GM20000 (cell line): ENCODE measurements at regions not wholly inside any gene's neighbourhood (a gene's known extent, or its start where the extent isn't known, plus 50 kb on each side); places are given as distances from the start of the nearest gene placed in this dataset.

Source experiments
- DNase-seq: peaks from one replicate; pipeline ENCODE4 v3.0.0; 2012; ENCODE audit warnings: low spot score
- TF ChIP-seq, protein P1 (sequence below): IDR thresholded peaks from 2 replicates; pipeline ENCODE4 v1.5.1; 2012; ENCODE audit warnings: mild to moderate bottlenecking, control low read depth; ENCODE audit errors: extremely low read depth, missing control alignments

DNA sequence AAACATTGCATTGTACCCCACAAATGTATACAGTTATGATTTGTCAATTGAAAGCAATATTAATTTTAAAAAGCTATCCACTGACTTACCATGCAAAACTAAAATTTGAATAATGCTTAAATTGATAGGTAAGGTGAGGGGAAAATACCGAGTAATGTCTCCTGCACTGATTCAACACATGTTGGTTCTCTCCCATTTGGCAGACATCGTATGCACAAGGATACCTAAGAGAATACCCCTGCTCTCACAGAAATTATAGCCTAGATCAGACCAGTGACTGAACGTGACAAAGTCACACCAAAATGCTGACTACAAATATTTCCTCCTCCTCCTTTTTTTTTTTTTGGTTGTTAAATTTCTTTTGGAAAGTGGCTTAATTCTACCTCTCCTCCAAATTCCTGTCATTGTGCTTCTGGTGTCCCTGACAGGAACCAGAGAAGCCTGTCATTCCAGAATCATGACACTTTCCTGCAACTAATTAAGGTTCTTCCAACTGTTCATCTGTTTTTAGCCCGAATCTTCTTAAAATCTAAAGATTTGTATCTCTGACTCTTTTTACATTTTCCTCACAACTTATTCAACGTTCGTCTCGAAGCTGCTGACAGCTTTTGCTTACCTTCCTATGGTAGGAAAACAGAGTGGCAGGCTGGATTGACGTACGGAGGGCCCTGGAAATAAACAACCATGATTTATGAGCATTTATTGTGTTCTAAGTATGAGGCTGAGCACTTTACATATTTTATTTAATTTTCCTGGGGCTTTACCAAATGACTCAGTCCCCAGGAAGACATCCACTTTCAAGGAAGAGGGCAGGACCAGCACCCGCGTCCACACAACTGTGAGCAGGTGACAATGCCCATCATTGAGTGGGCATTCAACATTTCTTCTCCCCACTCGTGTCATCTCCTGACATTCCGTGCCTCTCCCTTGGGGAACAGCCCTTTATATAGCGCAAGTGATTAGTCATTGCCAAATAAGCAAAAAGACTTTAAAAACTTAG is 57.9 kb upstream of the KCNE2 start:
- TF ChIP-seq, protein P1, sequence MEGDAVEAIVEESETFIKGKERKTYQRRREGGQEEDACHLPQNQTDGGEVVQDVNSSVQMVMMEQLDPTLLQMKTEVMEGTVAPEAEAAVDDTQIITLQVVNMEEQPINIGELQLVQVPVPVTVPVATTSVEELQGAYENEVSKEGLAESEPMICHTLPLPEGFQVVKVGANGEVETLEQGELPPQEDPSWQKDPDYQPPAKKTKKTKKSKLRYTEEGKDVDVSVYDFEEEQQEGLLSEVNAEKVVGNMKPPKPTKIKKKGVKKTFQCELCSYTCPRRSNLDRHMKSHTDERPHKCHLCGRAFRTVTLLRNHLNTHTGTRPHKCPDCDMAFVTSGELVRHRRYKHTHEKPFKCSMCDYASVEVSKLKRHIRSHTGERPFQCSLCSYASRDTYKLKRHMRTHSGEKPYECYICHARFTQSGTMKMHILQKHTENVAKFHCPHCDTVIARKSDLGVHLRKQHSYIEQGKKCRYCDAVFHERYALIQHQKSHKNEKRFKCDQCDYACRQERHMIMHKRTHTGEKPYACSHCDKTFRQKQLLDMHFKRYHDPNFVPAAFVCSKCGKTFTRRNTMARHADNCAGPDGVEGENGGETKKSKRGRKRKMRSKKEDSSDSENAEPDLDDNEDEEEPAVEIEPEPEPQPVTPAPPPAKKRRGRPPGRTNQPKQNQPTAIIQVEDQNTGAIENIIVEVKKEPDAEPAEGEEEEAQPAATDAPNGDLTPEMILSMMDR: no peak
- DNase-seq: no peak

DNA sequence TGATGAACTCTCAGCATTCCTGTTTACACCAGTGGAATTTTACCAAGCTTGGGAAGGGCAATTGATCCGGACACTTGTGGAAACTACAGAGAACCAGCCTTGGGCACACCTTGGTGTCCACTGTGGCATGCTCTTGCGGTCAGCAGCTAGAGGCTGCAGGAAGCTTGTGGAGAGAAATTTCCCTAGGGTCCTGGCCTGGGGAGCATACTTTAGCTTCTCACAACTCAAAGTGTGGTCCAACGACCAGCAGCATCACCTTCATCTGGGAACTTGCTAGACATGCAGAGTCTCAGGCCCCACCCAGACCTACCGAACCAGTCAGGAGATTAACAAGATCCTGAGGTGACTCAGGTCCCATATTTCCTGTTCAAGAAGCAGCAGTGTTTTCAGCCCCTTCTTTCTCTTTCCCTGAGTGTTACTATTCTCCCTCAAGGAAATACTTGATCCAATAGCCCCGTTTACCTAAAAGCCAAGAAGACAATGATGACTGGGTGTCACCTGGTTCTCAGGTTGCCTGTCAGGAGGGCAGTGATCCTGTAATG is 55.7 kb upstream of the KCNE2 start:
- no peak for DNase-seq
- TF ChIP-seq, protein P1: no peak

- TF ChIP-seq, protein P1: no peak
- no peak for DNase-seq
Observed at GRCh38 chr21:34311561-34312330, 52.1 kb upstream of the KCNE2 start.

DNA sequence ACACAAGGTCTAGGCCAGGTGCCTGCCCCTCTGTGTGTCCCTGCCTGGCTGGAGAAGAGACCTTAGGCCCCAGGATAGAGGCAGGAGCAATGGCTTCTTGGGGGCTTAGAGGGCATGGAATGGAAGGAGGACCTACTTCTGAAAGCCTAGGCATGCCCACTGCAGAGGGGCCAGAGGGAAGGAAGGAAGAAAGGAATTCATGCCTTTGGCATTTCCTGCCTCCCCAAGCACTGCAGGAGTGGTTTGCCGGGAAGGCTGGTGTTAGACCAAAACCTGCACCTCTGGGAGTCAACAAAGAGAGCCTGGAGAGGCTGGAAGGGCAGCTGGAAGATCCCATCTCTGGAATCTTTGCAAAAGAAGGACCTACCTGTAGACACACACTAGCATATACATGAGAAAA is 50.7 kb upstream of the KCNE2 start:
- DNase-seq: no peak
- TF ChIP-seq, protein P1: no peak
